ENCODE measurements at regions not wholly inside any gene's neighbourhood (a gene's known extent, or its start where the extent isn't known, plus 50 kb on each side); places are given as distances from the start of the nearest gene placed in this dataset.

GRCh38 chr7:18180685-18181084 lies 153.0 kb upstream of the PRPS1L1 start:
- no peak for ATAC-seq

GRCh38 chr7:18189500-18190126 lies 162.0 kb upstream of the PRPS1L1 start:
- 2% methylated on average over 5 of the region's 5 CpGs for WGBS (ENCODE audit: low lambda C conversion rate)
- ATAC-seq, result no peak
- no peak for TF ChIP-seq ZBTB7B (CRISPR knock-in tag; IDR thresholded peaks at IDR 0.05)
- no peak for TF ChIP-seq E2F5 (CRISPR knock-in tag; conservative IDR thresholded peaks at IDR 0.05)
- TF ChIP-seq RELA (CRISPR knock-in tag; IDR thresholded peaks at IDR 0.05), result no peak
- no peak for TF ChIP-seq MXD3 (CRISPR knock-in tag; IDR thresholded peaks at IDR 0.05)
- no peak for TF ChIP-seq HHEX (CRISPR knock-in tag; IDR thresholded peaks at IDR 0.05)
- TF ChIP-seq ZBTB39 (CRISPR knock-in tag; IDR thresholded peaks at IDR 0.05), result no peak
- no peak for TF ChIP-seq MLLT10 (CRISPR knock-in tag; IDR thresholded peaks at IDR 0.05)
- TF ChIP-seq ZNF510 (CRISPR knock-in tag; IDR thresholded peaks at IDR 0.05; ENCODE audit: low read depth), result no peak
- no peak for TF ChIP-seq USF2 (IDR thresholded peaks at IDR 0.05; ENCODE audit: low read depth, low read length)
- no peak for TF ChIP-seq USF2 (CRISPR knock-in tag; IDR thresholded peaks at IDR 0.05; ENCODE audit: borderline replicate concordance)

More at GRCh38 chr7:18180685-18181084, 153.0 kb upstream of the PRPS1L1 start:
- H2AFZ ChIP-seq (ENCODE audit: low read length), result no peak overlapping the region
- no peaks in the 10 kb centered on the region for H3K36me3 ChIP-seq (replicated peaks in 1 of 2; ENCODE audit: control insufficient read depth in 1 of 2, insufficient read depth in 2 of 2, low read length in 2 of 2)
- POLR2A ChIA-PET, result no interaction called here
- TF ChIP-seq GZF1 (CRISPR knock-in tag; IDR thresholded peaks at IDR 0.05) (no peak), SRSF9 (IDR thresholded peaks at IDR 0.05; ENCODE audit: borderline replicate concordance, insufficient read depth, low read depth, low read length, poor library complexity, severe bottlenecking) (no peak), ZFYVE20 (CRISPR knock-in tag; IDR thresholded peaks at IDR 0.05; ENCODE audit: borderline replicate concordance, low read depth) (no peak), RFX3 (CRISPR knock-in tag; IDR thresholded peaks at IDR 0.05) (no peak), ZNF251 (CRISPR knock-in tag; IDR thresholded peaks at IDR 0.05) (no peak), KLF12 (CRISPR knock-in tag; IDR thresholded peaks at IDR 0.05; ENCODE audit: borderline replicate concordance) (no peak)
- no peak overlapping the region for H3K4me2 ChIP-seq (ENCODE audit: low read depth, low read length)
- H3K27me3 ChIP-seq (ENCODE audit: control insufficient read depth in 1 of 2, insufficient read depth in 2 of 2, low read length in 2 of 2), result 0 out of 5 replicates have a peak, but pooled peaks cover 0 to 1% of the 10 kb centered on the region in 2 experiments
- no peak overlapping the region for H3K9ac ChIP-seq (ENCODE audit: insufficient read depth, low read depth, low read length)
- intact Hi-C loops (cut with micrococcal nuclease; ENCODE audit: unreplicated experiment) (no loop called here), in situ Hi-C loops (cut with HindIII; ENCODE audit: extremely low pct_ligation_motif_present, low pct_unique_long_range_greater_than_20kb) (no loop called here)
- BruUV-seq (replicated peaks), result no TSS peak
- H3K4me3 ChIP-seq (replicated peaks in 1 of 3; ENCODE audit: insufficient read depth in 1 of 3, low read depth in 2 of 3, low read length in 3 of 3), result no peak overlapping the region
- CTCF ChIA-PET (ENCODE audit: low intra/inter-chr PET ratio, low total read pairs), result no interaction called here
- no peaks in the 10 kb centered on the region for H4K20me1 ChIP-seq (ENCODE audit: insufficient read depth, low read length)
- H3K9me3 ChIP-seq (ENCODE audit: low read length), result no peaks in the 10 kb centered on the region
- WGBS (ENCODE audit: low lambda C conversion rate), result 5% methylated on average over 1 of the region's 1 CpG
- no peak overlapping the region for H3K27ac ChIP-seq (ENCODE audit: extremely low read length, insufficient read depth, low read length)
- DNase-seq (ENCODE audit: low spot score) (no peak), FAIRE-seq (no peak)
- peaks cover 18% of the 10 kb centered on the region for H3K4me1 ChIP-seq (ENCODE audit: insufficient read depth, low read length)
- no peaks in the 10 kb centered on the region for H3K79me2 ChIP-seq (ENCODE audit: insufficient read depth, low read length)

More at GRCh38 chr7:18189500-18190126, 162.0 kb upstream of the PRPS1L1 start:
- Histone ChIP-seq H3K4me3 (replicated peaks in 1 of 3; ENCODE audit: insufficient read depth in 1 of 3, low read depth in 2 of 3, low read length in 3 of 3) (no peak overlapping the region), H2AFZ (ENCODE audit: low read length) (no peak overlapping the region), H3K36me3 (replicated peaks in 1 of 2; ENCODE audit: control insufficient read depth in 1 of 2, insufficient read depth in 2 of 2, low read length in 2 of 2) (no peaks in the 10 kb centered on the region), H3K79me2 (ENCODE audit: insufficient read depth, low read length) (no peaks in the 10 kb centered on the region), H3K9me3 (ENCODE audit: low read length) (no peaks in the 10 kb centered on the region), H3K4me2 (ENCODE audit: low read depth, low read length) (no peak overlapping the region), H4K20me1 (ENCODE audit: insufficient read depth, low read length) (no peaks in the 10 kb centered on the region), H3K9ac (ENCODE audit: insufficient read depth, low read depth, low read length) (no peak overlapping the region), H3K27ac (ENCODE audit: extremely low read length, insufficient read depth, low read length) (no peak overlapping the region), H3K4me1 (ENCODE audit: insufficient read depth, low read length) (no peaks in the 10 kb centered on the region), H3K27me3 (ENCODE audit: control insufficient read depth in 1 of 2, insufficient read depth in 2 of 2, low read length in 2 of 2) (no peaks in the 10 kb centered on the region)
- intact Hi-C loops (cut with micrococcal nuclease; ENCODE audit: unreplicated experiment), result no loop called here
- in situ Hi-C loops (cut with HindIII; ENCODE audit: extremely low pct_ligation_motif_present, low pct_unique_long_range_greater_than_20kb), result no loop called here
- CTCF ChIA-PET (ENCODE audit: low intra/inter-chr PET ratio, low total read pairs), result no interaction called here
- no peak for DNase-seq (ENCODE audit: low spot score)
- no TSS peak for BruUV-seq (replicated peaks)
- POLR2A ChIA-PET, result no interaction called here
- FAIRE-seq, result no peak
